Stimulated activated naive CD8-positive, alpha-beta T cell treated with anti-CD3 and anti-CD28 coated beads, Interleukin-15, amount 100 ng/mL, for 72 hours (primary cell): ENCODE measurements at regions not wholly inside any gene's neighbourhood (a gene's known extent, or its start where the extent isn't known, plus 50 kb on each side); places are given as distances from the start of the nearest gene placed in this dataset.

Experiments
- ATAC-seq: fragments of 150-1000 bp; cut with Tn5 transposase; 2 replicates; pipeline ENCODE4 v1.10.0; 2021; ENCODE audit warnings: mild to moderate bottlenecking, moderate library complexity
- DNase-seq, 2 donors: peaks; one replicate each; pipeline ENCODE4 v3.0.0; 2021 to 2022
- H3K27ac Mint-ChIP-seq, 2 donors: one replicate each; pipeline ENCODE4 v1.8.0; 2022; ENCODE audit warnings: mild to moderate bottlenecking in 2 of 2, mixed read lengths in 2 of 2, moderate library complexity in 2 of 2
- H3K27me3 Mint-ChIP-seq: one replicate; pipeline ENCODE4 v1.8.0; 2022; ENCODE audit warnings: mixed read lengths
- H3K4me1 Mint-ChIP-seq: one replicate; pipeline ENCODE4 v1.8.0; 2022; ENCODE audit warnings: mild to moderate bottlenecking, mixed read lengths
- H3K4me3 Mint-ChIP-seq, 2 donors: one replicate each; pipeline ENCODE4 v1.8.0; 2022; ENCODE audit warnings: mild to moderate bottlenecking in 2 of 2, mixed read lengths in 2 of 2, moderate library complexity in 1 of 2
- H3K9me3 Mint-ChIP-seq, 2 donors: one replicate each; pipeline ENCODE4 v1.8.0; 2022; ENCODE audit warnings: mixed read lengths in 2 of 2

GRCh38 chrX:39650768-39651347, 446.9 kb downstream of the BCOR start:
- peaks cover 20% of the 10 kb centered on the region for H3K4me1 Mint-ChIP-seq
- no peak for DNase-seq

GRCh38 chrX:39652336-39652735, 445.4 kb downstream of the BCOR start:
- Mint-ChIP-seq H3K27me3 (peaks cover 6% of the 10 kb centered on the region), H3K4me1 (peaks cover 20% of the 10 kb centered on the region), H3K27ac (peak overlapping the region in 1 of 2 donors; percentile 54), H3K9me3 (no peaks in the 10 kb centered on the region), H3K4me3 (no peak overlapping the region)
- DNase-seq (peak in 1 of 2 donors; percentile 28), ATAC-seq (no peak)

More at GRCh38 chrX:39650768-39651347, 446.9 kb downstream of the BCOR start:
- no peak overlapping the region for H3K27ac Mint-ChIP-seq
- no peak for ATAC-seq
- H3K4me3 Mint-ChIP-seq, result no peak overlapping the region
- no peaks in the 10 kb centered on the region for H3K9me3 Mint-ChIP-seq
- H3K27me3 Mint-ChIP-seq, result peaks cover 6% of the 10 kb centered on the region

- Mint-ChIP-seq H3K27me3 (peaks cover 6% of the 10 kb centered on the region), H3K4me3 (no peak overlapping the region), H3K9me3 (no peaks in the 10 kb centered on the region), H3K4me1 (peaks cover 20% of the 10 kb centered on the region), H3K27ac (no peak overlapping the region)
- no peak for DNase-seq
- no peak for ATAC-seq
These were observed 444.1 kb downstream of the BCOR start for GRCh38 chrX:39653691-39654090.

- Mint-ChIP-seq H3K27ac (no peak overlapping the region), H3K27me3 (peaks cover 6% of the 10 kb centered on the region), H3K4me1 (peaks cover 20% of the 10 kb centered on the region), H3K9me3 (no peaks in the 10 kb centered on the region), H3K4me3 (no peak overlapping the region)
- ATAC-seq (no peak), DNase-seq (no peak)
These were observed 443.4 kb downstream of the BCOR start for GRCh38 chrX:39654183-39654925.

- ATAC-seq (no peak), DNase-seq (no peak)
- peaks cover 6% of the 10 kb centered on the region for H3K27me3 Mint-ChIP-seq
- H3K9me3 Mint-ChIP-seq, result no peaks in the 10 kb centered on the region
- H3K4me3 Mint-ChIP-seq, result no peak overlapping the region
- H3K27ac Mint-ChIP-seq, result no peak overlapping the region
- peaks cover 20% of the 10 kb centered on the region for H3K4me1 Mint-ChIP-seq
These were observed 442.8 kb downstream of the BCOR start for GRCh38 chrX:39654952-39655351.

GRCh38 chrX:39661116-39661907, 436.4 kb downstream of the BCOR start:
- ATAC-seq (no peak), DNase-seq (no peak)
- Mint-ChIP-seq H3K4me3 (no peak overlapping the region), H3K4me1 (no peaks in the 10 kb centered on the region), H3K27ac (no peak overlapping the region), H3K9me3 (no peaks in the 10 kb centered on the region), H3K27me3 (no peaks in the 10 kb centered on the region)

GRCh38 chrX:39665830-39666518, 431.8 kb downstream of the BCOR start:
- DNase-seq (no peak), ATAC-seq (no peak)
- no peaks in the 10 kb centered on the region for H3K9me3 Mint-ChIP-seq
- H3K4me1 Mint-ChIP-seq, result no peaks in the 10 kb centered on the region
- no peak overlapping the region for H3K4me3 Mint-ChIP-seq
- H3K27me3 Mint-ChIP-seq, result no peaks in the 10 kb centered on the region
- no peak overlapping the region for H3K27ac Mint-ChIP-seq

GRCh38 chrX:39667191-39667590, 430.6 kb downstream of the BCOR start:
- no peaks in the 10 kb centered on the region for H3K9me3 Mint-ChIP-seq
- no peaks in the 10 kb centered on the region for H3K4me1 Mint-ChIP-seq
- no peak overlapping the region for H3K4me3 Mint-ChIP-seq
- peak overlapping the region in 1 of 2 donors; percentile 25 for H3K27ac Mint-ChIP-seq
- H3K27me3 Mint-ChIP-seq, result no peaks in the 10 kb centered on the region
- no peak for ATAC-seq
- no peak for DNase-seq

GRCh38 chrX:39667736-39668482, 429.8 kb downstream of the BCOR start:
- H3K4me3 Mint-ChIP-seq, result no peak overlapping the region
- H3K9me3 Mint-ChIP-seq, result no peaks in the 10 kb centered on the region
- peak overlapping the region in 1 of 2 donors; percentile 48 for H3K27ac Mint-ChIP-seq
- no peaks in the 10 kb centered on the region for H3K27me3 Mint-ChIP-seq
- ATAC-seq (no peak), DNase-seq (no peak)
- H3K4me1 Mint-ChIP-seq, result no peaks in the 10 kb centered on the region

GRCh38 chrX:39669668-39670067, 428.1 kb downstream of the BCOR start:
- no peaks in the 10 kb centered on the region for H3K9me3 Mint-ChIP-seq

GRCh38 chrX:39670281-39670680, 427.5 kb downstream of the BCOR start:
- DNase-seq, result no peak
- no peak overlapping the region for H3K27ac Mint-ChIP-seq
- ATAC-seq, result no peak
- H3K27me3 Mint-ChIP-seq, result no peaks in the 10 kb centered on the region
- H3K4me3 Mint-ChIP-seq, result no peak overlapping the region
- H3K4me1 Mint-ChIP-seq, result no peaks in the 10 kb centered on the region
- H3K9me3 Mint-ChIP-seq, result no peaks in the 10 kb centered on the region

More at GRCh38 chrX:39669668-39670067, 428.1 kb downstream of the BCOR start:
- DNase-seq (no peak), ATAC-seq (no peak)
- no peaks in the 10 kb centered on the region for H3K27me3 Mint-ChIP-seq
- no peaks in the 10 kb centered on the region for H3K4me1 Mint-ChIP-seq
- H3K4me3 Mint-ChIP-seq, result no peak overlapping the region
- H3K27ac Mint-ChIP-seq, result no peak overlapping the region

- no peak for DNase-seq
- Mint-ChIP-seq H3K27me3 (no peaks in the 10 kb centered on the region), H3K4me3 (no peak overlapping the region), H3K4me1 (no peaks in the 10 kb centered on the region), H3K9me3 (no peaks in the 10 kb centered on the region), H3K27ac (no peak overlapping the region)
- no peak for ATAC-seq
These were observed 425.4 kb downstream of the BCOR start for GRCh38 chrX:39672405-39672804.

- no peak for DNase-seq
- no peak for ATAC-seq
- Mint-ChIP-seq H3K9me3 (no peaks in the 10 kb centered on the region), H3K4me3 (no peak overlapping the region), H3K4me1 (no peaks in the 10 kb centered on the region), H3K27me3 (no peaks in the 10 kb centered on the region), H3K27ac (peak overlapping the region in 1 of 2 donors; percentile 78)
These were observed 423.1 kb downstream of the BCOR start for GRCh38 chrX:39674490-39675161.

- Mint-ChIP-seq H3K27me3 (no peaks in the 10 kb centered on the region), H3K4me1 (no peaks in the 10 kb centered on the region), H3K27ac (no peak overlapping the region), H3K4me3 (no peak overlapping the region), H3K9me3 (no peaks in the 10 kb centered on the region)
- no peak for DNase-seq
- no peak for ATAC-seq
These were observed 422.6 kb downstream of the BCOR start for GRCh38 chrX:39675162-39675553.
